ENCODE measurements at regions not wholly inside any gene's neighbourhood (a gene's known extent, or its start where the extent isn't known, plus 50 kb on each side); places are given as distances from the start of the nearest gene placed in this dataset.

DNA sequence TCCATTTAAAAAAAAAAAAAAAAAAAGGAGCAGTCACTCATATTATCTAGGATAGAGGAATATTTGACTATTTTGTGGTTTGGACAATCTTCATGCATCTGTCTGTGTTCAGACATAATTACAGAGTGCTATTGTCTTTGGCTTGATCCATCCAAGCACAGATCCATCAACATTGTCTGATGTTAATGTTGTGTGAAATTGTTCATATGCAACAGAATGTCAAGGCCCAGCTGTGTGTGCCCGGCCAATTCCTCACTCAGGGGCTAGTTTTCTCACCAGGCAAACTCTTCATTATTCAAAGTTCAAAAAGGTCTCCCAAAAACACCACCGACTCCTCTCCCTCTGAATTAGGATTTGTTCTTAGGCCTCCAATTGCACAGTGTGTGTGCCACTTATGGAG is 324.9 kb upstream of the TMTC1 start:
- no peaks in the 10 kb centered on the region for H3K4me1 Mint-ChIP-seq
- ATAC-seq (no peak), DNase-seq (no peak)
- CTCF ChIA-PET: no interaction called here
- no peak overlapping the region for H3K27ac Mint-ChIP-seq
- H3K36me3 Mint-ChIP-seq: no peaks in the 10 kb centered on the region
- no peak overlapping the region for H3K4me3 Mint-ChIP-seq
- H3K27me3 Mint-ChIP-seq: no peaks in the 10 kb centered on the region
- H3K9me3 Mint-ChIP-seq (ENCODE audit: low read depth): peaks cover 8% of the 10 kb centered on the region

DNA sequence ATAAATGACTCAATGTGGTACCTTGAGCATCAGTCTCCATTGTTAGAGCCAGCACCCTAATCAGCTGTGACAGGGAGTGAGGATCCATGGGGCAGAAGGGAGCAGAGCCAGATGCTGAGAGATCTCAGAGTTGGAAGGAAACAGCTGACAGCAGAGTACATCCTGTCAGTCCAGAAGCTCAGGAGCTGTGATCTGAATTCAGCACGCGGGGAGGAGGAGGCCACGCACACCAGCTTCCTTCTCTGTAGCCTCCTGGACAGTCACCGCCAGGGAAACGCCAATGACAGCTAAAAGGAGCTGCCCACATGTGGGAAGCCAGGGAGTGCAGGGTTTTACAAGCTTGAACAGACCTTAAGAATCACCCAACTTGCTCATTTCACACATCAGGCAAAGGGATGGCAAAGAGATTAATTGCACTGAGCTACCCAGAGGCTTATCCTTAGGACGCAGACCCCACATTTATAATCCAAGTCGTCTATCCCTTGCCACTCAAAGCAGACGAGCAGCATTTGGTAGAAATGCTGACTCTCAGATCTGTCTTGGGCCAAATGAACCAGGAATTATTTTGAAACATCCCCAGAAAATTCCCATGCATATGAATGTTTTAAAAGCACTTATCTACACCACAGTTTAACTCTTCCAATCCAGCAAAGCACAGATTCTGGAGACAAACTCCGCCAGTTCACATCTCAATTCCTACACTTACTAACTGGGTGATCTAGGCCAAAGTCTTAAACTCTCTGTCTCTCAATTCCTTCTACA is 322.6 kb upstream of the TMTC1 start:
- Mint-ChIP-seq H3K27me3 (no peaks in the 10 kb centered on the region), H3K36me3 (no peaks in the 10 kb centered on the region), H3K4me3 (no peak overlapping the region), H3K27ac (no peak overlapping the region), H3K4me1 (no peaks in the 10 kb centered on the region), H3K9me3 (ENCODE audit: low read depth) (peaks cover 8% of the 10 kb centered on the region)
- no peak for DNase-seq
- no peak for ATAC-seq
- CTCF ChIA-PET: no interaction called here

DNA sequence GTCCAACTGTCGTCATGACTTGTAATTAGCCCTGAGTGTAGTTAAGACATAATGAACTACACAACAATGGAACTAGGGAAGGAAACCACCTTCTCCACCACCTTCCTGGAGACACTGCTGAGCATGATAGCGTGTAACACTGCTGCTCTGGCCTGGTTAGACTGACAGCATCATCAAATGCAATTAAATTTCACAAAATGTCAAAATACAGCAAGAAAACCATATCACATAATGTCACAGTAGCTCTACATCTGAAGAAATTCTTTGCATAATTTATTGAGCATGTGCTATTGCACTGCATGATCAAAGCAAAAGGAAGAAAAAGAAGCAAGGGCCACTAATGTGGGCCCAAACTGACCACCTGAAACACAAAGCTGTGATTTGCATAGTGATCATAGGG is 321.8 kb upstream of the TMTC1 start:
- DNase-seq (no peak), ATAC-seq (no peak)
- H3K27ac Mint-ChIP-seq: no peak overlapping the region
- CTCF ChIA-PET: no interaction called here
- H3K36me3 Mint-ChIP-seq: no peaks in the 10 kb centered on the region
- H3K4me1 Mint-ChIP-seq: no peaks in the 10 kb centered on the region
- no peaks in the 10 kb centered on the region for H3K27me3 Mint-ChIP-seq
- no peak overlapping the region for H3K4me3 Mint-ChIP-seq
- H3K9me3 Mint-ChIP-seq (ENCODE audit: low read depth): peaks cover 4% of the 10 kb centered on the region

DNA sequence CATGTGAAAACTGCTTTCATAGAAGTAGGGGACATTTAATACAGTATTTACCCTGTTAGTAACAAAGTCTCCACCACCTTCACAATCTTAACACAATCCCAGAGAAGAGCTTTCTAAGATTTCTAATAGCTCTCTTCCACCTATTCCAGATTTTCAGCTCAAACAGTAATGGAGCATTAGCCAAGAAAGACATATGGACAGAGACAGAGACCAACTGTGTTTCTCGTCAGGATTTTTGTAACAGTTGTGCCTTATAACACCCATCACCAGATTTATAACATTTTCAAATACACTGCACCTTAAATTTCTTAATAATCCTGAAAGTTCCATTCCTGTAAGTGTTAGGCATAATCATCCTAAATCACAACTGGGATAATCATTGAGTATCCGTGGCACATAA is 321.2 kb upstream of the TMTC1 start:
- no peak for DNase-seq
- H3K9me3 Mint-ChIP-seq (ENCODE audit: low read depth): peaks cover 4% of the 10 kb centered on the region
- no peak for ATAC-seq
- no peak overlapping the region for H3K27ac Mint-ChIP-seq
- no peaks in the 10 kb centered on the region for H3K27me3 Mint-ChIP-seq
- H3K4me1 Mint-ChIP-seq: no peaks in the 10 kb centered on the region
- CTCF ChIA-PET: no interaction called here
- no peak overlapping the region for H3K4me3 Mint-ChIP-seq
- H3K36me3 Mint-ChIP-seq: no peaks in the 10 kb centered on the region

GRCh38 chr12:30100741-30101140 is 317.0 kb upstream of the TMTC1 start:
- Mint-ChIP-seq H3K36me3 (no peaks in the 10 kb centered on the region), H3K4me1 (no peaks in the 10 kb centered on the region), H3K4me3 (no peak overlapping the region), H3K27ac (no peak overlapping the region), H3K27me3 (no peaks in the 10 kb centered on the region), H3K9me3 (ENCODE audit: low read depth) (no peaks in the 10 kb centered on the region)
- ATAC-seq (no peak), DNase-seq (no peak)
- CTCF ChIA-PET: no interaction called here

GRCh38 chr12:30098677-30099076 is 314.9 kb upstream of the TMTC1 start:
- ATAC-seq: no peak
- Mint-ChIP-seq H3K36me3 (no peaks in the 10 kb centered on the region), H3K27ac (no peak overlapping the region), H3K9me3 (ENCODE audit: low read depth) (peaks cover 4% of the 10 kb centered on the region), H3K4me3 (no peak overlapping the region), H3K4me1 (no peaks in the 10 kb centered on the region), H3K27me3 (no peaks in the 10 kb centered on the region)
- no peak for DNase-seq
- CTCF ChIA-PET: no interaction called here

- Mint-ChIP-seq H3K4me3 (no peak overlapping the region), H3K36me3 (no peaks in the 10 kb centered on the region), H3K9me3 (ENCODE audit: low read depth) (peaks cover 6% of the 10 kb centered on the region), H3K27ac (no peak overlapping the region), H3K27me3 (no peaks in the 10 kb centered on the region), H3K4me1 (no peaks in the 10 kb centered on the region)
- CTCF ChIA-PET: no interaction called here
- DNase-seq (no peak), ATAC-seq (no peak)
Observed at GRCh38 chr12:30095511-30095910, 311.8 kb upstream of the TMTC1 start.

- no peak overlapping the region for H3K4me3 Mint-ChIP-seq
- no peaks in the 10 kb centered on the region for H3K27me3 Mint-ChIP-seq
- CTCF ChIA-PET: no interaction called here
- no peak for ATAC-seq
- H3K36me3 Mint-ChIP-seq: no peaks in the 10 kb centered on the region
- no peak for DNase-seq
- no peaks in the 10 kb centered on the region for H3K4me1 Mint-ChIP-seq
- peaks cover 6% of the 10 kb centered on the region for H3K9me3 Mint-ChIP-seq (ENCODE audit: low read depth)
- H3K27ac Mint-ChIP-seq: no peak overlapping the region
Observed at GRCh38 chr12:30092983-30093617, 309.4 kb upstream of the TMTC1 start.

DNA sequence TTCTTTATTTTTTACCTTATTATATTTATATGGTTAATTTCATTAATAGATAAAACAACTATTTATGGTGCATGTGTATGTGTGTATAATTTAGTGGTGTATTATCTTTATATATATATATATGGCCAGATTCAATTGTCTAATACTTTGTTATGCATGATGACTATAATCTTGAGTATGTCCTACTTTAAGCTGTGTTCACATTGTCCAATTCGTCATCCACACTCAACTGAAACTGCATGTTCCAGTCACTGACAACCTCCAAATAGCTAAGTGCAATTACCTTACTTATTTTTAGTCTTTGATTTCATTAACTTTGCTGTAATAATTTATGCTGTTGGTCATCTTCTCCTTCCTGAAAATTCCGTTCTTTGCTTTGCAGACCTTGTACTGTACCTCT is 306.5 kb upstream of the TMTC1 start:
- Mint-ChIP-seq H3K27ac (no peak overlapping the region), H3K9me3 (ENCODE audit: low read depth) (peaks cover 6% of the 10 kb centered on the region), H3K36me3 (no peaks in the 10 kb centered on the region), H3K4me1 (no peaks in the 10 kb centered on the region), H3K4me3 (no peak overlapping the region), H3K27me3 (no peaks in the 10 kb centered on the region)
- ATAC-seq (no peak), DNase-seq (no peak)
- CTCF ChIA-PET: no interaction called here

DNA sequence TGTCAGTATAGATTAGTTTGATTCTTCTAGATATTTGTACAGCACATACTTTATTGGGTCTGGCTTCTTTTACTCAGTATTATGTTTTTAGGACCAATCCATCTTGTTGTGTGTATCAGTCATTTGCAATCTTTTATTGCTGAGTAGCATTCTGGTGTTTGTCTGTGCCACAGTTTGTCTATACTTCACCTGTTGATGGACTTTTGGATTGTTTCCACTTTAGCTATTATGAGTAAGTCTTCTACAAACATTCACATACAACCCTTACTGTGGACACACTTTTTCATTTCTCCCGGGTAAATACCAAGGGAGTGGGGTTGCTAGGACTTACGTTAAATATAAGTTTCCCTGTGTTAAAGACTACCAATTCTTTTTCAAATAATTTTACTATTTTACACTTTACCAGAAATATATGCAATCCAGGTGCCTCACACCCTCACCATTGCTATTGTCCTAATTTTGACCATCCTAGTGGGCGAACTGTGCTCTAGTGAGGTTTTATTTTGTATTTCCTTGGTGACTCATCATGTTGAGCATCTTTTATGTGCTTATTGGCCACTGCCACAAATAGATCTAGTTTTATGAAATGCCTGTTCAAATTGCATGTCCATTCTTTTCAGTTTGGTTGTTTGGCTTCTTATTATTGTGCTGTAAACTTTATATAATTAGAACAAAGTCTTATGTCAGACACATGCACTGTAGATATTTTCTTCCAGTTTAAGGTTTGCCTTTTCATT is 304.7 kb upstream of the TMTC1 start:
- no peaks in the 10 kb centered on the region for H3K36me3 Mint-ChIP-seq
- no peaks in the 10 kb centered on the region for H3K9me3 Mint-ChIP-seq (ENCODE audit: low read depth)
- no peaks in the 10 kb centered on the region for H3K27me3 Mint-ChIP-seq
- ATAC-seq (no peak), DNase-seq (no peak)
- H3K4me1 Mint-ChIP-seq: no peaks in the 10 kb centered on the region
- H3K27ac Mint-ChIP-seq: no peak overlapping the region
- no peak overlapping the region for H3K4me3 Mint-ChIP-seq
- CTCF ChIA-PET: no interaction called here

DNA sequence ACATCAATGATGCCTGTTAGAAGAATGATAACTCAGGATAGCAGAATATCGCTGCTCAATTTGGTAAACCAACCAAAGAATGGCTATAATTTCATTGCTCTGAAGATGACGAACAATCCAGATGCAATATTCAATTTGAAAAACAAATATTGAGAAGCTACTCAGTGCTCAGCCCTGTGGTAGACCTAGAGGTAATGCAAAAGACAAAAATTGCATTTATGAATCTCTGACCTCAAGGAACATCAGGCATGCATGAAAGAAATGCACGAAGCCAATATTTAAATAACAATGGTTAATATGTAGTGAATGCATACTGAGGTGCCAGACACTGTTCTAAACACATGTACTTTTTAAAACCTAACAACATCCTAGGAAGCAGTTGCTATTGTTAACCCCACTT is 298.6 kb upstream of the TMTC1 start:
- H3K27ac Mint-ChIP-seq: no peak overlapping the region
- ATAC-seq (no peak), DNase-seq (no peak)
- H3K9me3 Mint-ChIP-seq (ENCODE audit: low read depth): peaks cover 2% of the 10 kb centered on the region
- H3K36me3 Mint-ChIP-seq: no peaks in the 10 kb centered on the region
- CTCF ChIA-PET: no interaction called here
- H3K4me3 Mint-ChIP-seq: no peak overlapping the region
- no peaks in the 10 kb centered on the region for H3K27me3 Mint-ChIP-seq
- no peaks in the 10 kb centered on the region for H3K4me1 Mint-ChIP-seq

- H3K4me3 Mint-ChIP-seq: no peak overlapping the region
- H3K27ac Mint-ChIP-seq: no peak overlapping the region
- no peaks in the 10 kb centered on the region for H3K9me3 Mint-ChIP-seq (ENCODE audit: low read depth)
- DNase-seq (no peak), ATAC-seq (no peak)
- no peaks in the 10 kb centered on the region for H3K36me3 Mint-ChIP-seq
- no peaks in the 10 kb centered on the region for H3K4me1 Mint-ChIP-seq
- H3K27me3 Mint-ChIP-seq: no peaks in the 10 kb centered on the region
- CTCF ChIA-PET: no interaction called here
Observed at GRCh38 chr12:30074916-30075315, 291.2 kb upstream of the TMTC1 start.

- Mint-ChIP-seq H3K4me3 (no peak overlapping the region), H3K36me3 (no peaks in the 10 kb centered on the region), H3K27ac (no peak overlapping the region), H3K27me3 (no peaks in the 10 kb centered on the region), H3K9me3 (ENCODE audit: low read depth) (no peaks in the 10 kb centered on the region), H3K4me1 (no peaks in the 10 kb centered on the region)
- no peak for ATAC-seq
- CTCF ChIA-PET: no interaction called here
- DNase-seq: no peak
Observed at GRCh38 chr12:30072824-30073223, 289.1 kb upstream of the TMTC1 start.

GRCh38 chr12:30067146-30067545 is 283.4 kb upstream of the TMTC1 start:
- DNase-seq: no peak
- Mint-ChIP-seq H3K9me3 (ENCODE audit: low read depth) (no peaks in the 10 kb centered on the region), H3K27ac (no peak overlapping the region), H3K36me3 (no peaks in the 10 kb centered on the region), H3K27me3 (no peaks in the 10 kb centered on the region), H3K4me1 (no peaks in the 10 kb centered on the region), H3K4me3 (no peak overlapping the region)
- ATAC-seq: no peak
- CTCF ChIA-PET: no interaction called here
